HCT116 (cell line): ENCODE measurements at regions not wholly inside any gene's neighbourhood (a gene's known extent, or its start where the extent isn't known, plus 50 kb on each side); places are given as distances from the start of the nearest gene placed in this dataset.

ENCODE experiments used
- ATAC-seq: fragments of 200-7000 bp; cut with Tn5 transposase; 2 replicates; pipeline ENCODE4 v1.9.1; 2020; ENCODE audit warnings: mild to moderate bottlenecking, moderate library complexity
- BruUV-seq: library from RNA; stranded (reverse); fragments of 400-500 nt; replicated peaks from 2 replicates; lab custom pipeline; 2021; lab: Mats Ljungman, UMichigan
- CTCF ChIA-PET: fragments of 300-600 bp; sonication (Branson Sonifier 250); formaldehyde crosslinking; loops from one replicate; lab custom pipeline; 2021; ENCODE audit warnings: antibody characterized with exemption; lab: Charles Lee
- POLR2A ChIA-PET: fragments of 300-600, 350-600 bp; sonication (Branson Sonifier 250); formaldehyde crosslinking; loops from one replicate; lab custom pipeline; 2021; ENCODE audit warnings: antibody characterized with exemption; lab: Charles Lee
- RAD21 ChIA-PET, 2 experiments: fragments of 300-600 bp; sonication (Branson Sonifier 250); formaldehyde crosslinking; loops; one replicate each; lab custom pipeline; 2023; ENCODE audit warnings: low total read pairs in 2 of 2; ENCODE audit not compliant: uncharacterized antibody in 2 of 2, unreplicated experiment in 2 of 2, low non-redundant PET in 1 of 2; lab: Charles Lee
- DNase-seq: peaks from one replicate; pipeline ENCODE4 v3.0.0-alpha.2; 2010; ENCODE audit warnings: low read depth, low spot score
- H2AFZ ChIP-seq: fragments of 200-600 bp; shearing (Covaris generic), sonication (generic); 2 replicates; pipeline ENCODE4 v1.6.1; 2017; ENCODE audit warnings: low read depth, mixed run types, mixed read lengths, antibody characterized with exemption, low read length; ENCODE audit not compliant: poor library complexity, severe bottlenecking
- H3K27ac ChIP-seq: 2 replicates; pipeline ENCODE4 v1.5.1; 2012; ENCODE audit warnings: low read depth, low read length
- H3K27me3 ChIP-seq: fragments of 200-600 bp; sonication (generic); 2 replicates; pipeline ENCODE4 v1.6.1; 2016; ENCODE audit warnings: mixed run types, low read length, mixed read lengths; ENCODE audit not compliant: insufficient read depth
- H3K36me3 ChIP-seq, 2 experiments: fragments of 200-500 bp in 1 of 2; fragments of 200-600 bp in 1 of 2; sonication (Bioruptor generic) in 1 of 2; sonication (generic) in 1 of 2; 2 replicates each; pipeline versions ENCODE4 v1.5.1 to v1.6.1; 2014 to 2016; ENCODE audit warnings: low read length in 2 of 2, inconsistent platforms in 1 of 2, mixed read lengths in 1 of 2, mixed run types in 1 of 2; ENCODE audit not compliant: insufficient read depth in 2 of 2, control insufficient read depth in 1 of 2
- H3K4me1 ChIP-seq, 2 experiments: fragments of 200-600 bp in 1 of 2; sonication (generic) in 1 of 2; 2 replicates each; pipeline versions ENCODE4 v1.5.1 to v1.6.1; 2012 to 2017; ENCODE audit warnings: low read length in 2 of 2, inconsistent platforms in 1 of 2, mild to moderate bottlenecking in 1 of 2, mixed read lengths in 1 of 2, mixed run types in 1 of 2, moderate library complexity in 1 of 2; ENCODE audit not compliant: insufficient read depth in 2 of 2, control insufficient read depth in 1 of 2
- H3K4me2 ChIP-seq: fragments of 200-600 bp; sonication (generic); 2 replicates; pipeline ENCODE4 v1.6.1; 2017; ENCODE audit warnings: mixed run types, low read length, mixed read lengths
- H3K4me3 ChIP-seq, 2 experiments: fragments of 200-600 bp in 1 of 2; sonication (generic) in 1 of 2; replicated peaks in 1 of 2; 2 replicates each; pipeline ENCODE4 v1.5.1; 2011 to 2016; ENCODE audit warnings: low read length in 2 of 2, control low read depth in 1 of 2, low read depth in 1 of 2, mild to moderate bottlenecking in 1 of 2, mixed read lengths in 1 of 2, mixed run types in 1 of 2
- H3K79me2 ChIP-seq: fragments of 200-600 bp; sonication (generic); 2 replicates; pipeline ENCODE4 v1.6.1; 2017; ENCODE audit warnings: mild to moderate bottlenecking, mixed run types, low read length, moderate library complexity, mixed read lengths; ENCODE audit not compliant: insufficient read depth
- H3K9ac ChIP-seq: fragments of 200-600 bp; sonication (generic); 2 replicates; pipeline ENCODE4 v1.6.1; 2016; ENCODE audit warnings: low read length, mixed read lengths
- H3K9me2 ChIP-seq: fragments of 200-600 bp; sonication (generic), shearing (Covaris generic); 2 replicates; pipeline ENCODE4 v1.6.1; 2017; ENCODE audit warnings: mixed run types, mild to moderate bottlenecking, moderate library complexity; ENCODE audit not compliant: insufficient read depth
- H3K9me3 ChIP-seq, 2 experiments: fragments of 200-500 bp in 1 of 2; fragments of 200-600 bp in 1 of 2; sonication (Bioruptor generic) in 1 of 2; sonication (generic) in 1 of 2; 2 replicates each; pipeline ENCODE4 v1.6.1; 2014 to 2017; ENCODE audit warnings: low read length in 2 of 2, mixed read lengths in 2 of 2, inconsistent platforms in 1 of 2, low read depth in 1 of 2, mild to moderate bottlenecking in 1 of 2, mixed run types in 1 of 2, moderate library complexity in 1 of 2; ENCODE audit not compliant: control insufficient read depth in 1 of 2, insufficient read depth in 1 of 2
- H4K20me1 ChIP-seq: fragments of 200-600 bp; sonication (generic), shearing (Covaris generic); 2 replicates; pipeline ENCODE4 v1.6.1; 2017; ENCODE audit warnings: mixed run types, mild to moderate bottlenecking, moderate library complexity; ENCODE audit not compliant: insufficient read depth
- CBX3 ChIP-seq: IDR thresholded peaks from 2 replicates; pipeline ENCODE4 v1.6.1; 2012; ENCODE audit warnings: low read depth
- CEBPB ChIP-seq: IDR thresholded peaks from 2 replicates; pipeline ENCODE4 v1.6.1; 2012; ENCODE audit warnings: low read depth
- EGR1 ChIP-seq: IDR thresholded peaks from 2 replicates; pipeline ENCODE4 v1.6.1; 2012; ENCODE audit warnings: low read depth
- EZH2 ChIP-seq: fragments of 200-600 bp; sonication (generic); IDR thresholded peaks from 2 replicates; pipeline ENCODE4 v1.6.1; 2017; ENCODE audit warnings: antibody characterized with exemption, mixed run types
- EZH2phosphoT487 ChIP-seq: fragments of 200-600 bp; IDR thresholded peaks from 2 replicates; pipeline ENCODE4 v1.6.1; 2018; ENCODE audit warnings: antibody characterized with exemption, borderline replicate concordance
- FOSL1 ChIP-seq: IDR thresholded peaks from 2 replicates; pipeline ENCODE4 v1.6.1; 2012; ENCODE audit warnings: low read depth
- POLR2A ChIP-seq: IDR thresholded peaks from 2 replicates; pipeline ENCODE4 v1.7.0; 2011; ENCODE audit warnings: borderline replicate concordance; ENCODE audit not compliant: insufficient read depth, insufficient read length; ENCODE audit errors: extremely low read depth
- POLR2AphosphoS5 ChIP-seq: IDR thresholded peaks from 2 replicates; pipeline ENCODE4 v1.6.1; 2011; ENCODE audit warnings: mild to moderate bottlenecking, low read depth, low read length, moderate library complexity
- RAD21 ChIP-seq: IDR thresholded peaks from 2 replicates; pipeline ENCODE4 v1.6.1; 2012; ENCODE audit warnings: low read depth, mild to moderate bottlenecking
- SIN3A ChIP-seq: IDR thresholded peaks from 2 replicates; pipeline ENCODE4 v1.6.1; 2012; ENCODE audit warnings: low read depth
- SP1 ChIP-seq: IDR thresholded peaks from 2 replicates; pipeline ENCODE4 v1.6.1; 2012; ENCODE audit warnings: low read depth
- SRF ChIP-seq: IDR thresholded peaks from 2 replicates; pipeline ENCODE4 v1.6.1; 2012; ENCODE audit warnings: low read depth
- TCF7L2 ChIP-seq: IDR thresholded peaks from 2 replicates; pipeline ENCODE4 v1.7.0; 2011; ENCODE audit warnings: borderline replicate concordance, inconsistent platforms; ENCODE audit not compliant: insufficient read depth, insufficient read length; ENCODE audit errors: extremely low read depth
- YY1 ChIP-seq: IDR thresholded peaks from 2 replicates; pipeline ENCODE4 v1.6.1; 2011; ENCODE audit warnings: low read length, low read depth, moderate library complexity, mild to moderate bottlenecking; ENCODE audit not compliant: insufficient replicate concordance; ENCODE audit errors: extremely low read depth
- ZFX ChIP-seq: fragments of 450-650 bp; IDR thresholded peaks from 2 replicates; pipeline ENCODE4 v1.6.1; 2017
- ZNF274 ChIP-seq: fragments of 200-500 bp; sonication (Bioruptor generic); IDR thresholded peaks from 2 replicates; pipeline ENCODE4 v1.6.1; 2014; ENCODE audit warnings: mild to moderate bottlenecking, low read depth, low read length, inconsistent platforms
- intact Hi-C: fragments of 100-400 bp; cut with micrococcal nuclease; formaldehyde crosslinking; loops from 2 replicates; pipeline ENCODE4 v1.10.0; 2022
- TF ChIP-seq, protein P1 (sequence below): IDR thresholded peaks from 2 replicates; pipeline ENCODE4 v1.6.1; 2012; ENCODE audit warnings: low read depth
- TF ChIP-seq, protein P2 (sequence below): IDR thresholded peaks from 2 replicates; pipeline ENCODE4 v1.6.1; 2012
- TF ChIP-seq, protein P3 (sequence below): IDR thresholded peaks from 2 replicates; pipeline ENCODE4 v1.6.1; 2011; ENCODE audit warnings: mild to moderate bottlenecking, low read length, moderate library complexity; ENCODE audit not compliant: insufficient replicate concordance; ENCODE audit errors: extremely low read depth
- TF ChIP-seq, protein P4 (sequence below): IDR thresholded peaks from 2 replicates; pipeline ENCODE4 v1.6.1; 2012
- TF ChIP-seq, protein P5 (sequence below), 3 experiments: fragments of 200-600 bp in 1 of 3; sonication (generic) in 1 of 3; IDR thresholded peaks in 2 of 3; conservative IDR thresholded peaks in 1 of 3; 2 replicates each; pipeline ENCODE4 v1.5.1; 2012 to 2017; ENCODE audit warnings: low read depth in 2 of 3, low read length in 2 of 3, antibody characterized with exemption in 1 of 3, borderline replicate concordance in 1 of 3, control low read depth in 1 of 3, mild to moderate bottlenecking in 1 of 3, mixed read lengths in 1 of 3, mixed run types in 1 of 3, moderate library complexity in 1 of 3; ENCODE audit not compliant: insufficient read depth in 1 of 3

DNA sequence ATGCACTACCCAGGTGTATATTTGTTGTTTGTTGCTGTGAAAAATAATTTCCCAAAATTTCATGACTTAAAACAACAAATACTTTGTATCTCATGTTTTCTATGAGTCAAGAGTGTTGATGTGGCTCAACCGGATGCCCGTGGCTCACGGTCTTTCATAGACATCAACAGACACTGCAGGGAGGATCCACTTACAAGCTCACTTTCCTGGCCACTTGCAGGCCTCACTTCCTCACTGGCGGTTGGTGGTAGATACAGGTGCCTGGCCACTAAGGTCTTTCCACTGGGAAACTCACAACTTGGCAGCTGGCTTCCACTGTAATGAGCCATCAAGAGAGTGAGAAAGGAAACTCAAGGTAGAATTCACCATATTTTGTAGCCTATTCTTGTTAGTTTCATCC, 662.9 kb downstream of the IRS1 start:
- peaks cover 7% of the 10 kb centered on the region; the same call in 1 of the 2 replicates for H3K79me2 ChIP-seq
- no peaks in the 10 kb centered on the region for H3K9me2 ChIP-seq
- no peak overlapping the region for H2AFZ ChIP-seq
- POLR2A ChIA-PET = interaction anchor here (0.6 to 1.6 kb wide), 9 partner anchors 9 to 515 kb away, joined by 3 to 6 read pairs (median 3); no protein-coding TSS in a partner anchor
- no peaks in the 10 kb centered on the region for H3K27me3 ChIP-seq
- CTCF ChIA-PET = interaction anchor here (1.0 kb wide), 1 partner anchor 666 kb away, joined by 6 read pairs; no protein-coding TSS in a partner anchor
- H3K27ac ChIP-seq = peak overlapping the region; percentile 93
- RAD21 ChIA-PET = no interaction called here
- no TSS peak for BruUV-seq
- H3K4me2 ChIP-seq = peak overlapping the region; percentile 37
- H3K9ac ChIP-seq = peak overlapping the region; percentile 55
- no peak for DNase-seq
- H3K9me3 ChIP-seq = no peaks in the 10 kb centered on the region
- H3K4me3 ChIP-seq = no peak overlapping the region
- H4K20me1 ChIP-seq = no peaks in the 10 kb centered on the region
- H3K4me1 ChIP-seq = peaks cover 39 to 71% of the 10 kb centered on the region in 2 experiments
- peak; percentile 61 for ATAC-seq
- intact Hi-C loops = no loop called here
- H3K36me3 ChIP-seq = no peaks in the 10 kb centered on the region; a peak in 1 of 4 replicates
- peak; percentile 68 for TF ChIP-seq TCF7L2
- no peak for TF ChIP-seq CEBPB
- no peak for TF ChIP-seq POLR2A
- TF ChIP-seq RAD21 = no peak
- TF ChIP-seq, protein P1, sequence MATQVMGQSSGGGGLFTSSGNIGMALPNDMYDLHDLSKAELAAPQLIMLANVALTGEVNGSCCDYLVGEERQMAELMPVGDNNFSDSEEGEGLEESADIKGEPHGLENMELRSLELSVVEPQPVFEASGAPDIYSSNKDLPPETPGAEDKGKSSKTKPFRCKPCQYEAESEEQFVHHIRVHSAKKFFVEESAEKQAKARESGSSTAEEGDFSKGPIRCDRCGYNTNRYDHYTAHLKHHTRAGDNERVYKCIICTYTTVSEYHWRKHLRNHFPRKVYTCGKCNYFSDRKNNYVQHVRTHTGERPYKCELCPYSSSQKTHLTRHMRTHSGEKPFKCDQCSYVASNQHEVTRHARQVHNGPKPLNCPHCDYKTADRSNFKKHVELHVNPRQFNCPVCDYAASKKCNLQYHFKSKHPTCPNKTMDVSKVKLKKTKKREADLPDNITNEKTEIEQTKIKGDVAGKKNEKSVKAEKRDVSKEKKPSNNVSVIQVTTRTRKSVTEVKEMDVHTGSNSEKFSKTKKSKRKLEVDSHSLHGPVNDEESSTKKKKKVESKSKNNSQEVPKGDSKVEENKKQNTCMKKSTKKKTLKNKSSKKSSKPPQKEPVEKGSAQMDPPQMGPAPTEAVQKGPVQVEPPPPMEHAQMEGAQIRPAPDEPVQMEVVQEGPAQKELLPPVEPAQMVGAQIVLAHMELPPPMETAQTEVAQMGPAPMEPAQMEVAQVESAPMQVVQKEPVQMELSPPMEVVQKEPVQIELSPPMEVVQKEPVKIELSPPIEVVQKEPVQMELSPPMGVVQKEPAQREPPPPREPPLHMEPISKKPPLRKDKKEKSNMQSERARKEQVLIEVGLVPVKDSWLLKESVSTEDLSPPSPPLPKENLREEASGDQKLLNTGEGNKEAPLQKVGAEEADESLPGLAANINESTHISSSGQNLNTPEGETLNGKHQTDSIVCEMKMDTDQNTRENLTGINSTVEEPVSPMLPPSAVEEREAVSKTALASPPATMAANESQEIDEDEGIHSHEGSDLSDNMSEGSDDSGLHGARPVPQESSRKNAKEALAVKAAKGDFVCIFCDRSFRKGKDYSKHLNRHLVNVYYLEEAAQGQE = no peak
- TF ChIP-seq FOSL1 = peak; percentile 37
- TF ChIP-seq POLR2AphosphoS5 = no peak; the same call in 1 of the 2 replicates
- no peak for TF ChIP-seq SRF
- no peak for TF ChIP-seq ZNF274
- TF ChIP-seq, protein P2, sequence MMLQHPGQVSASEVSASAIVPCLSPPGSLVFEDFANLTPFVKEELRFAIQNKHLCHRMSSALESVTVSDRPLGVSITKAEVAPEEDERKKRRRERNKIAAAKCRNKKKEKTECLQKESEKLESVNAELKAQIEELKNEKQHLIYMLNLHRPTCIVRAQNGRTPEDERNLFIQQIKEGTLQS = no peak
- TF ChIP-seq ZFX = no peak
- TF ChIP-seq, protein P3, sequence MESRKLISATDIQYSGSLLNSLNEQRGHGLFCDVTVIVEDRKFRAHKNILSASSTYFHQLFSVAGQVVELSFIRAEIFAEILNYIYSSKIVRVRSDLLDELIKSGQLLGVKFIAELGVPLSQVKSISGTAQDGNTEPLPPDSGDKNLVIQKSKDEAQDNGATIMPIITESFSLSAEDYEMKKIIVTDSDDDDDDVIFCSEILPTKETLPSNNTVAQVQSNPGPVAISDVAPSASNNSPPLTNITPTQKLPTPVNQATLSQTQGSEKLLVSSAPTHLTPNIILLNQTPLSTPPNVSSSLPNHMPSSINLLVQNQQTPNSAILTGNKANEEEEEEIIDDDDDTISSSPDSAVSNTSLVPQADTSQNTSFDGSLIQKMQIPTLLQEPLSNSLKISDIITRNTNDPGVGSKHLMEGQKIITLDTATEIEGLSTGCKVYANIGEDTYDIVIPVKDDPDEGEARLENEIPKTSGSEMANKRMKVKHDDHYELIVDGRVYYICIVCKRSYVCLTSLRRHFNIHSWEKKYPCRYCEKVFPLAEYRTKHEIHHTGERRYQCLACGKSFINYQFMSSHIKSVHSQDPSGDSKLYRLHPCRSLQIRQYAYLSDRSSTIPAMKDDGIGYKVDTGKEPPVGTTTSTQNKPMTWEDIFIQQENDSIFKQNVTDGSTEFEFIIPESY = no peak
- TF ChIP-seq, protein P4, sequence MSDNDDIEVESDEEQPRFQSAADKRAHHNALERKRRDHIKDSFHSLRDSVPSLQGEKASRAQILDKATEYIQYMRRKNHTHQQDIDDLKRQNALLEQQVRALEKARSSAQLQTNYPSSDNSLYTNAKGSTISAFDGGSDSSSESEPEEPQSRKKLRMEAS = no peak
- no peak for TF ChIP-seq EGR1
- TF ChIP-seq SIN3A = 0 out of 2 replicates have a peak, but pooled peaks have one; percentile 35
- TF ChIP-seq CBX3 = peak; percentile 54; the same call in 1 of the 2 replicates
- TF ChIP-seq, protein P5, sequence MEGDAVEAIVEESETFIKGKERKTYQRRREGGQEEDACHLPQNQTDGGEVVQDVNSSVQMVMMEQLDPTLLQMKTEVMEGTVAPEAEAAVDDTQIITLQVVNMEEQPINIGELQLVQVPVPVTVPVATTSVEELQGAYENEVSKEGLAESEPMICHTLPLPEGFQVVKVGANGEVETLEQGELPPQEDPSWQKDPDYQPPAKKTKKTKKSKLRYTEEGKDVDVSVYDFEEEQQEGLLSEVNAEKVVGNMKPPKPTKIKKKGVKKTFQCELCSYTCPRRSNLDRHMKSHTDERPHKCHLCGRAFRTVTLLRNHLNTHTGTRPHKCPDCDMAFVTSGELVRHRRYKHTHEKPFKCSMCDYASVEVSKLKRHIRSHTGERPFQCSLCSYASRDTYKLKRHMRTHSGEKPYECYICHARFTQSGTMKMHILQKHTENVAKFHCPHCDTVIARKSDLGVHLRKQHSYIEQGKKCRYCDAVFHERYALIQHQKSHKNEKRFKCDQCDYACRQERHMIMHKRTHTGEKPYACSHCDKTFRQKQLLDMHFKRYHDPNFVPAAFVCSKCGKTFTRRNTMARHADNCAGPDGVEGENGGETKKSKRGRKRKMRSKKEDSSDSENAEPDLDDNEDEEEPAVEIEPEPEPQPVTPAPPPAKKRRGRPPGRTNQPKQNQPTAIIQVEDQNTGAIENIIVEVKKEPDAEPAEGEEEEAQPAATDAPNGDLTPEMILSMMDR (IDR thresholded peaks at IDR 0.05 in 2 of 3, conservative IDR thresholded peaks at IDR 0.05 in 1 of 3; ENCODE audit: borderline replicate concordance in 1 of 3, insufficient read depth in 1 of 3, low read depth in 2 of 3, low read length in 2 of 3) = no peak
- TF ChIP-seq YY1 = no peak
- no peak for TF ChIP-seq EZH2
- peak; percentile 65 for TF ChIP-seq SP1
- no peak for TF ChIP-seq EZH2phosphoT487
